HG03342 (cell line): ENCODE measurements at regions not wholly inside any gene's neighbourhood (a gene's known extent, or its start where the extent isn't known, plus 50 kb on each side); places are given as distances from the start of the nearest gene placed in this dataset.

Experiments used
- ATAC-seq: cut with Tn5 transposase; IDR thresholded peaks from one replicate; pipeline ENCODE4 v1.9.1; 2021; ENCODE audit warnings: mild to moderate bottlenecking, moderate library complexity; ENCODE audit not compliant: unreplicated experiment

GRCh38 chr5:125196481-125197111 lies 450.2 kb upstream of the ZNF608 start:
- ATAC-seq, result no peak

GRCh38 chr5:125197321-125197720 lies 450.9 kb upstream of the ZNF608 start:
- no peak for ATAC-seq

- ATAC-seq, result no peak
Observed at GRCh38 chr5:125198270-125198974, 452.0 kb upstream of the ZNF608 start.

GRCh38 chr5:125199373-125199772 lies 452.9 kb upstream of the ZNF608 start:
- no peak for ATAC-seq

GRCh38 chr5:125199968-125200865 lies 453.8 kb upstream of the ZNF608 start:
- no peak for ATAC-seq

GRCh38 chr5:125200866-125201373 lies 454.5 kb upstream of the ZNF608 start:
- ATAC-seq, result no peak

- no peak for ATAC-seq
Observed at GRCh38 chr5:125201446-125202052, 455.1 kb upstream of the ZNF608 start.

GRCh38 chr5:125202353-125202752 lies 455.9 kb upstream of the ZNF608 start:
- ATAC-seq, result no peak

GRCh38 chr5:125202871-125203438 lies 456.5 kb upstream of the ZNF608 start:
- ATAC-seq, result no peak

GRCh38 chr5:125203912-125204311 lies 457.5 kb upstream of the ZNF608 start:
- ATAC-seq, result no peak

- no peak for ATAC-seq
Observed at GRCh38 chr5:125205601-125206225, 459.3 kb upstream of the ZNF608 start.

- no peak for ATAC-seq
Observed at GRCh38 chr5:125207856-125208255, 461.4 kb upstream of the ZNF608 start.

GRCh38 chr5:125209650-125210049 lies 463.2 kb upstream of the ZNF608 start:
- ATAC-seq, result no peak

GRCh38 chr5:125210242-125210947 lies 464.0 kb upstream of the ZNF608 start:
- no peak for ATAC-seq

- peak; percentile 95 for ATAC-seq
Observed at GRCh38 chr5:125214080-125214479, 467.6 kb upstream of the ZNF608 start.

- no peak for ATAC-seq
Observed at GRCh38 chr5:125215593-125215992, 469.2 kb upstream of the ZNF608 start.

- no peak for ATAC-seq
Observed at GRCh38 chr5:125219710-125220109, 473.3 kb upstream of the ZNF608 start.

GRCh38 chr5:125220284-125220683 lies 473.8 kb upstream of the ZNF608 start:
- ATAC-seq, result no peak

GRCh38 chr5:125222597-125223240 lies 476.3 kb upstream of the ZNF608 start:
- ATAC-seq, result no peak
